Esophagus squamous epithelium (tissue), 5 donors: ENCODE measurements at regions not wholly inside any gene's neighbourhood (a gene's known extent, or its start where the extent isn't known, plus 50 kb on each side); places are given as distances from the start of the nearest gene placed in this dataset.

ENCODE experiments used
- DNase-seq: peaks from one replicate; lab custom pipeline; 2025; lab: John Stamatoyannopoulos, UW
- H3K27ac ChIP-seq, 4 donors: fragments of 200-600 bp; sonication (generic); one replicate each; pipeline ENCODE4 v1.5.1; 2016 to 2019; ENCODE audit warnings: mild to moderate bottlenecking in 1 of 4
- H3K27me3 ChIP-seq, 4 donors: fragments of 200-600 bp; sonication (generic); 1 replicate in 3 of 4; 2 replicates in 1 of 4; pipeline versions ENCODE4 v1.5.1 to v1.6.0; 2017 to 2021; ENCODE audit warnings: antibody characterized with exemption in 1 of 4
- H3K36me3 ChIP-seq, 3 donors: fragments of 200-600 bp; sonication (generic); one replicate each; pipeline ENCODE4 v1.5.1; 2016 to 2019
- H3K4me1 ChIP-seq, 3 donors: fragments of 200-600 bp; sonication (generic); one replicate each; pipeline ENCODE4 v1.5.1; 2017 to 2019
- H3K4me3 ChIP-seq, 4 donors: fragments of 200-600 bp; sonication (generic); 1 replicate in 3 of 4; 2 replicates in 1 of 4; pipeline ENCODE4 v1.5.1; 2016 to 2019; ENCODE audit warnings: mild to moderate bottlenecking in 2 of 4, moderate library complexity in 1 of 4
- H3K9me3 ChIP-seq, 3 donors: fragments of 200-600 bp; sonication (generic); one replicate each; pipeline ENCODE4 v1.5.1; 2016 to 2019
- POLR2A ChIP-seq, 4 donors: fragments of 450-650 bp; IDR thresholded peaks; one replicate each; pipeline ENCODE4 v1.6.1; 2017; ENCODE audit warnings: antibody characterized with exemption in 4 of 4, mild to moderate bottlenecking in 4 of 4, moderate library complexity in 3 of 4
- WGBS, 2 donors: methylation state at CpG; one replicate each; pipeline ENCODE4 v1.1.5; 2018; 5-methylcytosine and 5-hydroxymethylcytosine counted together
- intact Hi-C: fragments of 100-400 bp; cut with DNase I; formaldehyde crosslinking; loops from one replicate; pipeline ENCODE4 v1.15.0; 2022
- TF ChIP-seq, protein P1 (sequence below), 6 experiments: fragments of 450-650 bp in 4 of 6; fragments of 200-600 bp in 2 of 6; sonication (generic) in 2 of 6; IDR thresholded peaks; one replicate each; pipeline ENCODE4 v1.5.1; 2016 to 2019; ENCODE audit warnings: antibody characterized with exemption in 6 of 6, mild to moderate bottlenecking in 4 of 6, moderate library complexity in 4 of 6
- donor health status: DM: yes; HTN: yes; CAD: no.

DNA sequence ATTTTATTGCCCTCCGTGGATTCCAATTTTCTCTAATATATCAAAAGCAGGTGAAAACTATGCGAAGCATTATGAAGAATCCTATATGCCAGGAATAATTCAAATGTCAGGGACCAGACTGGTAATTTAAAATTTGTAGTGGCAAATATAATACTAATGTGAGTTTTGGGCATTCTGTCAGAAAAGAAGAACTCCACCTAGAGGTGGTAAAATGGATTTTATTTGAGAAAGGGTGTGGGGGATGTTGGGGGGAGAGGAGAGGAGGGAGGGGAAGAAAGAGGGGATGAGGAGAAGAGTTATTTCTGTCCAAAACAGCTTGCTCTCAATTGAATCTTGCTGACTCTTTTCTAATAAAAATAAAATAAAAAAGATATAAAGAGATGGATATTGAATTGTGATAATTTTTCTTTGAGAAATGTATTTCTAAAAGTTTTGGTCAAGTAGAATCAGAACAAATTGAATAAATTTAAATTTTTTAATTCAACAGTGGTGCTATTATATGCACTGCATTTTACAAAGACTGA lies 929.3 kb upstream of the SLITRK5 start:
- no peaks in the 10 kb centered on the region for H3K9me3 ChIP-seq
- H3K27ac ChIP-seq, result no peak overlapping the region
- DNase-seq, result no peak
- H3K4me1 ChIP-seq, result no peaks in the 10 kb centered on the region
- no peak for TF ChIP-seq POLR2A (IDR thresholded peaks at IDR 0.05)
- TF ChIP-seq, protein P1, sequence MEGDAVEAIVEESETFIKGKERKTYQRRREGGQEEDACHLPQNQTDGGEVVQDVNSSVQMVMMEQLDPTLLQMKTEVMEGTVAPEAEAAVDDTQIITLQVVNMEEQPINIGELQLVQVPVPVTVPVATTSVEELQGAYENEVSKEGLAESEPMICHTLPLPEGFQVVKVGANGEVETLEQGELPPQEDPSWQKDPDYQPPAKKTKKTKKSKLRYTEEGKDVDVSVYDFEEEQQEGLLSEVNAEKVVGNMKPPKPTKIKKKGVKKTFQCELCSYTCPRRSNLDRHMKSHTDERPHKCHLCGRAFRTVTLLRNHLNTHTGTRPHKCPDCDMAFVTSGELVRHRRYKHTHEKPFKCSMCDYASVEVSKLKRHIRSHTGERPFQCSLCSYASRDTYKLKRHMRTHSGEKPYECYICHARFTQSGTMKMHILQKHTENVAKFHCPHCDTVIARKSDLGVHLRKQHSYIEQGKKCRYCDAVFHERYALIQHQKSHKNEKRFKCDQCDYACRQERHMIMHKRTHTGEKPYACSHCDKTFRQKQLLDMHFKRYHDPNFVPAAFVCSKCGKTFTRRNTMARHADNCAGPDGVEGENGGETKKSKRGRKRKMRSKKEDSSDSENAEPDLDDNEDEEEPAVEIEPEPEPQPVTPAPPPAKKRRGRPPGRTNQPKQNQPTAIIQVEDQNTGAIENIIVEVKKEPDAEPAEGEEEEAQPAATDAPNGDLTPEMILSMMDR (IDR thresholded peaks at IDR 0.05), result no peak
- intact Hi-C loops, result no loop called here
- H3K36me3 ChIP-seq, result no peaks in the 10 kb centered on the region
- H3K27me3 ChIP-seq, result no peaks in the 10 kb centered on the region
- no peak overlapping the region for H3K4me3 ChIP-seq
- WGBS, 2 donors, result 51 to 60% methylated on average over 2 of the region's 2 CpGs

DNA sequence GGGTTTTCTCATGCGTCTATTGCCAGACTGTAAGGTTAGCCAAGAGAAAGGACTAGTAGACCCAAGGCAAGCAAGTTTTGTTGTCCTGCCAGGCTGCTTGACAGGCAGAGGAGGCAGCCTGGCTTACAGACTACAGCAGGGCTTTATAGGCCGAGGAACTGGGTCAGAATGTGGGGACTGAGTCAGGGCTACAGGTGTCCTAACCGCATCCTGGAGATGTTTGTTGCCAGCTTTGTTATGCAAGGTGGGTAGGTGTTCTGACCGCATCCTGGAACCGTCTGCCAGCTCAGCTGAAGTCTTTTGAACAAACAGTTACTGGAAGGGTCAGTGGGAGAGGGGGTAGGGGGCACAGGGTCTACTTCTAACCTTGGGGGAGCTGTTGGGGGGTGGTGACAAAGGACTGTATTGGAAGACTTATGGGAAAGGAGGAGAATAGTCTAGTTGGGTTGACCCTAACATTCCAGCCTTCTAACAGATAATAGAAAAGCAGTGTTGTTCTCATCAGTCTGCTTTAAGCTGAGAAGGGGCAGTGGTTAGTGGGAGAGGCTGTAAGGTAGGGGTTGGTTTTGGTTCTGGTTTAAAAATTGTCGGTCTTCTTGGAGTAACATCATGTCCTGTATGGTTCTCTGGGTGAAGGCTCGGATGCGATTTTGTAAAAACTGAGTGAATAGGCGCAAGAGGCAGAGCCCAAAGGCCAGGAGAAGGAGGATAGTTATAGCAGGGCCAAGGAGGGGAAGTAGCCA lies 913.8 kb upstream of the SLITRK5 start:
- Histone ChIP-seq H3K4me1 (no peaks in the 10 kb centered on the region), H3K36me3 (no peaks in the 10 kb centered on the region), H3K27me3 (no peaks in the 10 kb centered on the region), H3K27ac (no peak overlapping the region), H3K4me3 (no peak overlapping the region), H3K9me3 (peaks cover 0 to 13% (median 3%) of the 10 kb centered on the region in 3 donors)
- TF ChIP-seq, protein P1 (IDR thresholded peaks at IDR 0.05), result no peak
- no peak for TF ChIP-seq POLR2A (IDR thresholded peaks at IDR 0.05)
- 61 to 73% methylated on average over 7 to 8 of the region's 9 CpGs for WGBS, 2 donors
- intact Hi-C loops, result no loop called here
- DNase-seq, result no peak

DNA sequence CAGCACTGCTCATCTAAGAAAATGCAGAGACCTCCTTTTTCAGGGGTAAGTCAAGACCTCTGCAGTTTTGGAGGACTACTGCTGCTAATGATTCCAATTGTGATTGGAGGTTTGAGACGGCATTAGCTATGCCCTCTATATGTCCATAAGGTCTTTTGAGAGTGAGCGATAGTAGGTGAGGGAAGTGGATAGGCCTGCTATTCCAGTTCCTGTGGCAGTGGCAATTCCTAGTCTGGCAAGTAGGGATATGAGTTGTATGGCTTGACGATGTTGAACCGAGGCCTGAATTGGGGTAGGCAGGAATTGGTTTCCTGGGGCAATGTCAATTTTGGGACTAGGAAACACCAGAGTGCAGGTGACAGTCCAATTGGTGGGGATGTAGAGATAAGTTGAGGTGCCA lies 913.1 kb upstream of the SLITRK5 start:
- TF ChIP-seq, protein P1 (IDR thresholded peaks at IDR 0.05), result no peak
- no peak for TF ChIP-seq POLR2A (IDR thresholded peaks at IDR 0.05)
- H3K27ac ChIP-seq, result no peak overlapping the region
- H3K36me3 ChIP-seq, result no peaks in the 10 kb centered on the region
- no peaks in the 10 kb centered on the region for H3K27me3 ChIP-seq
- H3K4me1 ChIP-seq, result no peaks in the 10 kb centered on the region
- intact Hi-C loops, result no loop called here
- 77 to 84% methylated on average over 4 of the region's 4 CpGs for WGBS, 2 donors
- no peak overlapping the region for H3K4me3 ChIP-seq
- peaks cover 0 to 19% (median 2%) of the 10 kb centered on the region in 3 donors for H3K9me3 ChIP-seq
- no peak for DNase-seq

DNA sequence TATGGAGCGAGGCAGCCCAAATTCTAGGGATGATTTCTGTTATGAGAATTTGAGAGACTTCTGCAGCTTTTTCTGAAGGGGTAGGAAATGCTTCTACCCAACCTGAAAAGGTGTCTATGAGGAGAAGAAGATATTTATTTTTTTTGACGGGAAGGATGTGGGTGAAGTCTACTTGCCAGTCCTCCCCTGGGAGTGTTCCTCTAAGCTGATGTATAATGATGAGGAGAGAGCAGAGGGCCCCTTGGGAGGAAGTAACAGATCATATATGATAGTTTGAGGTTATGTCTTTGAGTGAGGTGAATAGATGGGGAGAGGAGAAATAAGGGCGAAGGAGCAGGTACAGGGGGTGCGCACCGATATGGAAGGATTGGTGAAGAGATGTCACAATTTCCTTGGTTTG lies 910.6 kb upstream of the SLITRK5 start:
- TF ChIP-seq, protein P1 (IDR thresholded peaks at IDR 0.05), result no peak
- TF ChIP-seq POLR2A (IDR thresholded peaks at IDR 0.05), result no peak
- DNase-seq, result no peak
- Histone ChIP-seq H3K9me3 (peaks cover 0 to 41% (median 2%) of the 10 kb centered on the region in 3 donors), H3K4me1 (no peaks in the 10 kb centered on the region), H3K36me3 (no peaks in the 10 kb centered on the region), H3K27me3 (no peaks in the 10 kb centered on the region), H3K4me3 (no peak overlapping the region), H3K27ac (no peak overlapping the region)
- WGBS, 2 donors, result 88 to 89% methylated on average over 5 of the region's 5 CpGs
- intact Hi-C loops, result no loop called here

DNA sequence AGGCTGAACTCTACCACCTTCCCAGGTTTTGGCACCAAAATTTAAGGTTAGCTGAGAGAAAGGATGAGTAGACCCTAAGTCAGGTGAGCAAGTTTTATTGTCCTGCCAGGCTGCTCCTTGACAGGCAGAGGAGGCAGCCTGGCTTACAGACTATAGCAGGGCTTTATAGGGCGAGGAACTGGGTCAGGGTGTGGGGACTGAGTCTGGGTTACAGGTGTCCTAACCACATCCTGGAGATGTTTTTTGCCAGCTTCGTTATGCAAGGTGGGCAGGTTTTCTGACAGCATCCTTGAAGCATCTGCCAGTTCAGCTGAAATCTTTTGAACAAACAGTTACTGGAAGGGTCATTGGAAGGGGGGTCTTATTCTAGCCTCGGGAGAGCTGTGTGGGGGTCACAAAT lies 905.7 kb upstream of the SLITRK5 start:
- intact Hi-C loops, result no loop called here
- Histone ChIP-seq H3K4me3 (no peak overlapping the region), H3K27me3 (no peaks in the 10 kb centered on the region), H3K36me3 (no peaks in the 10 kb centered on the region), H3K27ac (no peak overlapping the region), H3K9me3 (peaks cover 0 to 36% (median 2%) of the 10 kb centered on the region in 3 donors), H3K4me1 (no peaks in the 10 kb centered on the region)
- DNase-seq, result no peak
- WGBS, 2 donors, result 31 to 49% methylated on average over 2 to 3 of the region's 3 CpGs
- TF ChIP-seq POLR2A (IDR thresholded peaks at IDR 0.05), result no peak
- TF ChIP-seq, protein P1 (IDR thresholded peaks at IDR 0.05), result no peak
